Effector CD4-positive, alpha-beta T cell (primary cell): ENCODE measurements at regions not wholly inside any gene's neighbourhood (a gene's known extent, or its start where the extent isn't known, plus 50 kb on each side); places are given as distances from the start of the nearest gene placed in this dataset.

ENCODE experiments used
- DNase-seq: peaks from one replicate; pipeline ENCODE4 v3.0.0-alpha.2; 2020

DNA sequence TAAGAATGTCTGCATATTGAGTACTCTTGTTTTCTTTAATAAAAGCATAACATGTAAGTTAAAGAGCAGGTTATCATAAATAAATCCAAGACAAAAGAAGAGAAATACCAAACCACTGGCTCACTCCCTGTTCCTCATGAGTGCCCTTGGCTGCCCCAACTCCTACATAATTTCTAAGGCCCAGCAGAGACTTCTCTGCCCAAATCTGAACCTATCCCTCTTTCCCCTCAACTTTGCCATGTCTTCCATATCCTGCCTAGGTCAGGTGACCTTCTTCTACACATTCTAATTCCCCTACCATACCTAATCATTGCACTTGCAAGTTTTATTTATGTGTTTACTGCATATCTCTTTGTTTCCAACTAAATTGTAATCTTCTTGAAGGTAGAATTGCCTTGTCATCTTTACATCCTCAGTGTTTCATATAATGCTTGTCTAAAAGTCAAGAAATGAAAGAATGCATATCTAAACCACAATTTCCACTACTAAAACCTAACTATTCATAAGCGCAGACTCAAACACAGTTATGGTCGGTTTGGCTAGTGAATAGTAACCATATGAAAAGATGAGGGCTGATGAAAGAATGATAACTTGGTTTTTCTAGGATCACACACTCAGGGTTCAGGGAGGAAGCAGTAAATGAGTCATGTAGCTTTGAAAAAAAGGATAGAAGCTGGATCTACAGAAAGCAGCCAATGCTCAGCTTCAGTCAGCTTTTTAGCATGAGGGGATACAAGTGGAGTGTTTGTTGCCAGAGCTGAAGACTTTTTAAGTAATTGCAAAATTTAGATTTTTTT lies 53.3 kb upstream of the EYA4 start:
- DNase-seq: no peak

DNA sequence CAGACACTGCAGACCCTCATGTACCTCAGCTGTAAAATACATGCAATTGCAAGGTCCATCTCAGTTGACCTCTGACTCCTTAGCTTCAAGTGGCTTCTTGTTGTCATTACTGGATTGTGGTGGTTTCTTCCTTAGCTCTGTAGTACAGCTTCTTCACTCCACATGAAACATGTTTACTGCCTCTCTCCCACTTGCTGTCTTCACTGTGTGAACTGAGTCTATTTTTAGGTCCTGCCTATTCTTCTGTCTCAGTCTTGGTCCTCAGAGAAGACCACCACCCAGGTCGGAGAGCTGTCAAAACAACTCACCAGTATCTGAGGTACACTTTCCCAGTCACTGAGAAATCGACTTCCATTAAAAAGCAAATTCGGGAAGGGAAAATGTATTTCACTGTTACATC lies 50.2 kb upstream of the EYA4 start:
- DNase-seq: no peak

DNA sequence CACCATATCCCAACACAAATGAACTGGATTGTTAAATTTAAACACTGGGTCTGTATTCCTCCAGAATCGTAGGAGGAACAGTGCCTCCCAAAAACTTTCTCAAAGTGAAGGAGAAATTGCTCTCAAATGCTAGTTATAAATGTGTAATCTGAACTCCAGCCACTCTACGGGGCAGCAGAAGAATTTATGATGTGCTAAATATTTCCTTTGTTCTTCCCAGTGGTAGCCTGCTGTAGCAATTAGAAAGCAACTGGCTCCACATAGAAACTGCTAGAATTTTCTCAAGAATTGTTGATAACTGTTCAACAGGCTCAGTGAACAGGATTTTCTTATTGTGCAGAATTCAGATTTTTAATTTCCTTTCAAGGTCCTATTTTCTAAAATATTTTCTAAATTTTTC lies 49.8 kb upstream of the EYA4 start:
- DNase-seq: no peak
